HG02588 (cell line): ENCODE measurements at regions not wholly inside any gene's neighbourhood (a gene's known extent, or its start where the extent isn't known, plus 50 kb on each side); places are given as distances from the start of the nearest gene placed in this dataset.

Source experiments
- ATAC-seq: cut with Tn5 transposase; IDR thresholded peaks from one replicate; pipeline ENCODE4 v1.9.1; 2021; ENCODE audit warnings: mild to moderate bottlenecking, moderate library complexity; ENCODE audit not compliant: unreplicated experiment

DNA sequence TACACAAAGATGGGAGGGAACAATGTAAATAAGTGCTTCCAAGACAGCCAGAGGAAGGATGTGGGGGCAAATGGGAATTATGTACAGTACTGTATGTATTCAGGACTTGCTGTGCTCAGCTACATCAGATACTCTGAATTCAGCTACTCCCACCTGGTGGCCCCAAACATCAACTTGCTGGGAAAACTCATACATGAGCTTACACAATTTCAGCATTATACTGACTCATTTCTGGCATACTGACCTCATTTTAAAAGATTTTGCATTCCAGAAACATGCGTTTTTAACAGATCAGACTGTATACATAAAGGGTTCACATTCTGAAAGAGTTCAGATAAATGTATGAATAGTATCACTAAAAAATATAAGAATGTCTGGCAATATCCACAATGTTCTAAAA lies 59.7 kb downstream of the GPX5 start:
- no peak for ATAC-seq

- ATAC-seq = no peak
Observed at GRCh38 chr6:28586324-28586723, 60.6 kb downstream of the GPX5 start.

- peak; percentile 83 for ATAC-seq
Observed at GRCh38 chr6:28586962-28587745, 61.5 kb downstream of the GPX5 start.

DNA sequence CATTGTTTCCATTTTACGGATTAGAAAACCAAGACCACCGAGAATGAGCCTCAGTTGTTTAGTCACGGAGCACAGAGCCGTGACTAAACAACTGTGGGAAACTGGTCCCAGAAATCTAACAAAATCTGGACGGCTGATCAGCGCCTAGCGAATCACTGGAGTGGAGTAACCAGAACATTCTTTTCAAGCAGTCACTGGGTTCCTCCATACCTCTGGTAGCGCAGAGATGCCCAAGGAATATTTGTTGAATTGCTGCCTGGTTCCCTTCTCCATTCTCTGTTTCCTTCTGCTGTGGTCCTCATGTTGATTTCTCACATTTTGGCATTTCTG lies 62.0 kb downstream of the GPX5 start:
- ATAC-seq = no peak

- no peak for ATAC-seq
Observed at GRCh38 chr6:28588666-28589065, 63.0 kb downstream of the GPX5 start.

DNA sequence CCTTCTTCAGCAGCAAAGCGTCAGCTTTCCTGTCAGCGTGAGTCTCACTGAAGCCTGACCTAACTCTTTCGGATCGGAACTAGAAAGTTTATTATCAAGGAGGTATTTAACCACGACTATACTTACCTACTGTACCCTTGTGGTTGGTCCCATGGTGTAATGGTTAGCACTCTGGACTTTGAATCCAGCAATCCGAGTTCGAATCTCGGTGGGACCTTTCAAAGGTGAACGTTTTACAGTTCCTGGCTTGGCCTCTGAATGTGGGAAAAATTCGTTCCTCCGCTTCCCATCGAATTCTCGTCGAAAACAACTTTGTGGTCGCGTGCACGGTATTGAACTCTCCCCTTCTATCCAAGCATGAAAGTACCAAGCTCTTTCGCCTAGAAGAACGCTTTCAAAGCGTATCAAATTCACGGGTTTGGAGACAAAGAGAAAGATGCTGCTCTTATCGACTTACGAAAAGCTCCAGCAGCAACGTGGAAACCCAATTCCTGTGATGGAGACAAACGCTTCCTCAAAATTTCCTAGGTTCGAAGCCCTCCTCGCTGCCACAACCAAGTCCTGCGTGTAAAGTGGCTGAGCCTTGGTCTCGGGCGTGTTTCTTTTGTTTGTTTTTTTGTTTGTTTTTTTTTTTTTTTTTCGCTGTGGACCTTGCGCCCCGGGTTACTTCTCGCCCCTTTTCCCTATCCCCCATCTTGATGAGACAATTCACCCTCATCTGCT lies 63.7 kb downstream of the GPX5 start:
- ATAC-seq = peak; percentile 41

- ATAC-seq = no peak
Observed at GRCh38 chr6:28589957-28590349, 64.3 kb downstream of the GPX5 start.

DNA sequence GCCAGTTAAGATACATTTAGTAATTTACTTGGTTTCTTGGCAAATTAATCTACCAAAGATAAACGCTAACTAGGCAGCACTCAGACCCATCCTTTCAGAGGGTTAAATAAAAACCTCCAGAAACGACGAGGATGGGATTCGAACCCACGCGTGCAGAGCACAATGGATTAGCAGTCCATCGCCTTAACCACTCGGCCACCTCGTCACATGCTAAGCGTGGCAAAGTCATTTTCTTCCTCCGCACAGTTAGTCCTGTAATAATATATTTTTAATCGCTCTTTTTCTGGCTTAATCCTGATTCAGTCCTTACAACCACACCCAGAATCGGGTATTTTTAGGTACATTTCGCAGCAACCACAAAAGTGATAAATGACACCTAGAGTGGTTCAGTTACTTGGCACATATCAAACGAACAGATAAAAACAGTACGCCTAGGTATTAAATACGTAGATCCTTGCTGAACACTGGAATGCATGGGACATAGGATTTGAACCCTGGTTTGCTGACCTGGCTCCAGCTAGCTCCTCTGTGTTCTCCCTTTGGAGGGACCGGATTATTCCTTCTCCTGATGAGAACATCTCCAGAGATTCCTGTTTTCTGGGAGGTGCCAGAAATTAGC lies 71.6 kb downstream of the GPX5 start:
- no peak for ATAC-seq

- no peak for ATAC-seq
Observed at GRCh38 chr6:28597924-28598722, 72.4 kb downstream of the GPX5 start.

DNA sequence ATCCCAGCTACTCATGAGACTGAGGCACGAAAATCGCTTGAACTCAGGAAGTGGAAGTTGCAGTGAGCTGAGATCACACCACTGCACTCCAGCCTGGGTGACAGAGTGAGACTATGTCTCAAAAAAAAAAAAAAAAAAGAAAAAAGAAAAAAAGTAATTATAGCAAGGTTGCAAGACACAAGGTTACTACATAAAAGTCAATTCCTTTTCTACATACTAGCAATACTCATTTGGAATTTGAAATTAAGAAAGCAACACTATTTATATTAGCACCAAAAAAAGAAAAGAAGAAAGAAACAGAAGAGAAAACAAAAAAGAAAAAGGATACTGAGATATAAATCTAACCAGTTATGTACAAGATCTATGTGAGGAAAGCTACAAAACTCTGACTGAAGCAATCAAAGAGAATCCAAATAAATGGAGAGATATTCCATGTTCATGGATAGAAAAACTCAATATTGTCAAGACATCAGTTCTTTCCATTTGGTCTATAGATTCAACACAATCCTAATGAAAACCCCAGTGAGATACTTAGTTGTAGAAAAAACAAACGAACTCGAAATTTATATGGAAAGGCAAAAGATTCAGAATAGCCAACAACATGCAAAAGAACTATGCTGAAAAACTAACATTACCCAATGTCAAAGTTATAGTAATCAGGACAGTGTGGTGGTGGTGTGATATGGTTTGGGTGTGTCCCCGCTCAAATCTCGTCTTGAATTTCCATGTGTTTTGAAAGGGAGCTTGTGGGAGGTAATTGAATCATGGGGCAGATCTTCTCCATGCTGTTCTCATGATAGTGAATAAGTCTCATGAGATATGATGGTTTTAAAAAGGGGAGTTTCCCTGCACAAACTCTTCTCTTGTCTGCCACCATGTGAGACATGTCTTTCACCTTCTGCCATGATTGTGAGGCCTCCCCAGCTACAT lies 73.3 kb downstream of the GPX5 start:
- ATAC-seq = no peak

DNA sequence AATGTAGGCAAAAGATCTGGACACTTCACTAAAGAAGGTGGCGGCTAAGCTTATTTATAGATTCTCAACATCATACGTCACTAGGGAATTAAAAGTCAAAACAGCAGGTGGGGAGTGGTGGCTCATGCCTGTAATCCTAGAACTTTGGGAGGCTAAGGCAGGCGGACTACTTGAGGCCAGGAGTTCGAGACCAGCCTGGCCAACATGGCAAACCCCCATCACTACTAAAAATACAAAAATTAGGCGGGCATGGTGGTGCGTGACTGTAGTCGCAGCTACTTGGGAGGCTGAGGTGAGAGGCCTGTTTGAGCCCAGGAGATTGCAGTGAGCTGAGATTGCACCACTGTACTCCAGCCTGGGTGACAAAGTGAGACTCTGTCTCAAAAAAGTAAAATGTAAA lies 74.6 kb downstream of the GPX5 start:
- ATAC-seq = no peak

DNA sequence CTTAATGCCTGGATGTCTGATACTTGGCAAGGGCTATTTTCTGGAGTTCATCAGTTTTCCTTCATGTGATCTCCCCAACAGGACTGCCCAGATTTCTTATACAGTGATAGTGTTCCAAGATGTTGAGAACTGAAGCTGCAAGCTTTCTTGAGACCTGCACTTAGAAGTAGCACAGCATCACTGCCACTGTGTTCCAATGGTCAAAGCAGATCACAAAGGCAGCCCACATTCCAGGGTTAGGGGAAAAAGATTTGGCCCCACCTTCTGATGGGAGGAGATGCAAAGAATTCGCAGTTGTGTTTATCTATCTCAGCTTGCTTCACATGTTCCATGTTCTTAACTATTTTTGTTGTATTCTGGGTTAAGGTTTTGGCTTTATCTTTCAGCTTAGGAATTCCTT lies 78.2 kb downstream of the GPX5 start:
- no peak for ATAC-seq

GRCh38 chr6:28606424-28607391 lies 81.0 kb downstream of the GPX5 start:
- ATAC-seq = no peak

DNA sequence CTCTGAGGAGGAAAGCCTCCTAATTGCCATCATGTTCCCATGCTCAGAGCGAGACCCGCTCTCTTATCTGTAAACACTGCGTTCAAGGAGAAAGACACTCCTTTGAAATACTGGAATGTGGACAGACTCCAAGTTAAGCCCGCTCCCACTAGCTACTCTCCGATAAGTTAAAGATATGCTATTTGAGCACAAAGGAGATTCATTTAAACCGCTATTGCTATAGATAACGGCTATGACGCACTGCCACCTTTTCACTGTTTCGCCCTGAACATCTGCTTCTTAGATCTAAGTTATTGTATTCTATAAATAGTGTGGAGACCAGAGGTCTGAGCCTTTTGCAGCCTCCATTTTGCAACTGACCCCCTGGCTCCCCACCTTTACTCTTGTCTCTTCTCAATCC lies 82.3 kb downstream of the GPX5 start:
- no peak for ATAC-seq

DNA sequence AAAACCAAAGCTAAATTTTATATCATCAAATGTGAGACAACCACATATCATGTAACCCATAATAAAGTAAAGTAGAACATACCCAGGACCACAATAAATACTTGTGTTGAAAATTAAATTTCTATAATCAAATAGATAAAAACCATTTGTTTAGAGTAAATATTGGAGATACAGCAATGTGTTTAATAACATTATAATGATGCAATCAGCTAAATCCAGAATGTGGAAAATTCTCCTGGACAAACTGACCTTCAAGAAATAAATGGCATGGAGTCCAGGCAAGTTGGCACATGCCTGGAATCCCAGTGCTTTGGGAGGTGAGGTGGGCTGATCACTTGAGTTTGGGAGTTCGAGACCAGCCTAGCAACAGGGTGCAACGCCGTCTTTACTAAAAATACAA lies 84.0 kb downstream of the GPX5 start:
- ATAC-seq = no peak

DNA sequence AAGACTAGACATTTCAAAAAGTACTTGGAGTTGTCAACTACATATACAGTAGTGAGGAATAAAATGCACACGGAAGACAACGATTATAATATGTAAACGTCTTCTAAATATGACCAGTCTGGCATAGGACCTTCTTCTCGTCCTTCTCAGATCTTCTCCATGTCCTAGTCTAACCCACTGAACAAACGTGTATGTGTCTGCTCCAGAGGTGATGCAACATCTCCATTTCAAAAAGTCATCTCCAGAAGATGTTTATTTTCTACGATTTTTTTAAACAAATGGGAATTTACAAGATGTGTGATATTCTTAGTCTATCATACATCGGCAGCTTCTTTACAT lies 89.9 kb downstream of the GPX5 start:
- ATAC-seq = no peak

DNA sequence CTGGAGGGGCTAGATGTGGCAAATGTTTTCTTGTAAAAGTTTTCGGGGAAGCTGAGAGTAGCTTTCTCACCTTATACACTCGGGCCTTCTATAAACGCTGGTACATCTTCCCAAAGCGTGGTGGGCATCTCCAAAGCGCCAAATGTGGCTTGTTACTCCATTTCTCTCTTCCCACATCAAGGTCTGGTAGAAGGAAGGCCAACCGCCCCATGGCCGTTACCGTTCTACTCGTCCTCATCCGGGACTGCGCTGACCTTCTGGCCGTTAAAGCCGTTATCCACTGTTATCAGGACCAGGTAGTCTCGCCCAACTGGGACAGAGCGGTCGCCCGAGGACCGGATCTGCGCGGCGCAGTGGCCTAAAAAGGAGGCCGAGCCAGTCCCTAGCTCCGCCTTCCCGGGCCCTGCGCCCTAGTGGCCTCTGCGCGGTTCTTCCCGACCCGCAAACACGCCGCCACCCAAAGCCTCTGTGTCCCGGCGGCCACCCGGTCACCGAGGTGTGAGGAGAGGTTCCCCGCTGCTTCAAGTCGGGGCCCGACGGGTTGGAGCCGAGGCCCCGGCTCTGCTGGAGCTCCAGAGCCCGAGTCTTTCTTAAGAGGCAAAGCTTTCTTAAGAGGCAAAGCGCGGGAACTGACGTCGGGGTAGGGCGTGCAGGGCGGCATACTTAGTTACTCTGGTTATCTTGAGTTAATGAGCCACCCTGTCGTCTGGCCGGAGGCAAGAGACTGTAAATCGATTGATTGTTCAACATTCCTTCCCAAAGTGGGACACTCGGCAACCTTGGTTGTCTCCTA lies 90.5 kb downstream of the GPX5 start:
- no peak for ATAC-seq

DNA sequence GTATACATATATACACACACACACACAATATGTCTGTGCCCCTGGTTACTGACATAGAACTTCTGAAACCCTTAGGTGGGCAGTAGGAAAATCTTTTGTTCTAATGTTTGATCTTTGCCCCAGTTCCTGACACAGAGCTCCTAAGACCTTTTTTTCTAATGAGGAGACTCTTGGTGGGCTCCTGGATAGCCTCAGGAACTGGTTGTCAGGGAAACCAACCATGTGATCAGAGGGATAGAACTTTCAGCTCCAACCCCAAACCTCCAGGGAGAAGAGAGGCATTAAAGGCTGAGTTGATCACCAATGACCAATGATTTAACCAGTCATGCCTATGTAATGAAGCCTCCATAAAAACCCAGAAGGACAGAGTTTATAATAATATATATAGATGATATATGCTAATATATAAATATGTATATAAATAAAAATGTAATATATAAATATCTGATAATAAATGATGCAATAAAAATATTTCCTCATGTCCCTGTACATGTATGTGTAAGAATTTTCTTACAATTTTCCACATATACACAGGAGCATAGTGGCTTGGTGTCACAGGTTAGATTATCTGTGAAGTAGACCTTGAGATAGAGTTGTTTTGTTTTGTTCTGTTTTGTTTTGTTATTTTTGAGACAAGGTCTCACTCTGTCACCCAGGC lies 93.3 kb downstream of the GPX5 start:
- no peak for ATAC-seq
